MM.1S (cell line): ENCODE measurements at regions not wholly inside any gene's neighbourhood (a gene's known extent, or its start where the extent isn't known, plus 50 kb on each side); places are given as distances from the start of the nearest gene placed in this dataset.

Experiments used
- DNase-seq: peaks from one replicate; pipeline ENCODE4 v3.0.0-alpha.2; 2015
- H2AFZ ChIP-seq: fragments of 300-600 bp; sonication (generic); 2 replicates; pipeline ENCODE4 v1.6.0; 2016; ENCODE audit warnings: antibody characterized with exemption, low read length
- H3F3A ChIP-seq: fragments of 300-600 bp; sonication (generic); 2 replicates; pipeline ENCODE4 v1.6.1; 2016; ENCODE audit warnings: mild to moderate bottlenecking, antibody characterized with exemption, low read length, moderate library complexity, mixed read lengths; ENCODE audit not compliant: insufficient read depth
- H3K27ac ChIP-seq: fragments of 300-600 bp; sonication (generic); 2 replicates; pipeline ENCODE4 v1.5.1; 2016; ENCODE audit warnings: mild to moderate bottlenecking, low read length
- H3K27me3 ChIP-seq: fragments of 300-600 bp; sonication (generic); replicated peaks from 2 replicates; pipeline ENCODE4 v1.6.0; 2016; ENCODE audit warnings: low read length; ENCODE audit not compliant: insufficient read depth
- H3K36me3 ChIP-seq: fragments of 300-600 bp; sonication (generic); replicated peaks from 2 replicates; pipeline ENCODE4 v1.6.1; 2016; ENCODE audit warnings: mild to moderate bottlenecking, low read length, mixed read lengths; ENCODE audit not compliant: insufficient read depth
- H3K4me1 ChIP-seq: fragments of 300-600 bp; sonication (generic); 2 replicates; pipeline ENCODE4 v1.6.1; 2016; ENCODE audit warnings: low read length, mixed read lengths
- H3K4me2 ChIP-seq: fragments of 300-600 bp; sonication (generic); 2 replicates; pipeline ENCODE4 v1.6.0; 2016; ENCODE audit warnings: low read depth, low read length
- H3K4me3 ChIP-seq: fragments of 300-600 bp; sonication (generic); 2 replicates; pipeline ENCODE4 v1.5.1; 2016; ENCODE audit warnings: low read length, mixed read lengths
- H3K79me2 ChIP-seq: fragments of 300-600 bp; sonication (generic); 2 replicates; pipeline ENCODE4 v1.6.1; 2016; ENCODE audit warnings: mixed run types, low read length, mixed read lengths
- H3K9ac ChIP-seq: fragments of 300-600 bp; sonication (generic); 2 replicates; pipeline ENCODE4 v1.6.1; 2016; ENCODE audit warnings: low read length, mixed read lengths
- H3K9me2 ChIP-seq: fragments of 300-600 bp; sonication (generic); replicated peaks from 2 replicates; pipeline ENCODE4 v1.6.1; 2016; ENCODE audit warnings: mild to moderate bottlenecking, low read length, mixed read lengths; ENCODE audit not compliant: insufficient read depth
- H3K9me3 ChIP-seq: fragments of 300-600 bp; sonication (generic); replicated peaks from 2 replicates; pipeline ENCODE4 v1.6.1; 2016; ENCODE audit warnings: mild to moderate bottlenecking, low read length, mixed read lengths; ENCODE audit not compliant: insufficient read depth
- H4K20me1 ChIP-seq: fragments of 300-600 bp; sonication (generic); 2 replicates; pipeline ENCODE4 v1.6.1; 2016; ENCODE audit warnings: mild to moderate bottlenecking, low read length, moderate library complexity, mixed read lengths; ENCODE audit not compliant: insufficient read depth
- CTCF ChIP-seq: fragments of 300-600 bp; sonication (generic); IDR thresholded peaks from 2 replicates; pipeline ENCODE4 v1.5.1; 2016; ENCODE audit warnings: antibody characterized with exemption, low read length, mixed read lengths
- EZH2 ChIP-seq: fragments of 300-600 bp; sonication (generic); optimal IDR thresholded peaks from 2 replicates; pipeline ENCODE3; 2017; ENCODE audit warnings: low read depth, mild to moderate bottlenecking, antibody characterized with exemption, low read length, mixed read lengths
- EZH2phosphoT487 ChIP-seq: fragments of 300-600 bp; sonication (generic); IDR thresholded peaks from 2 replicates; pipeline ENCODE4 v1.6.1; 2018; ENCODE audit warnings: antibody characterized with exemption, low read length

GRCh38 chr1:163877016-163877415, 555.3 kb downstream of the NUF2 start:
- H3K36me3 ChIP-seq: no peaks in the 10 kb centered on the region
- H3K4me2 ChIP-seq: no peak overlapping the region
- H3K9me2 ChIP-seq: no peaks in the 10 kb centered on the region
- H2AFZ ChIP-seq: no peak overlapping the region
- H3K9me3 ChIP-seq: no peaks in the 10 kb centered on the region
- no peaks in the 10 kb centered on the region for H4K20me1 ChIP-seq
- no peaks in the 10 kb centered on the region for H3K27me3 ChIP-seq
- H3K9ac ChIP-seq: no peak overlapping the region
- TF ChIP-seq EZH2: no peak
- TF ChIP-seq CTCF: no peak
- TF ChIP-seq EZH2phosphoT487: no peak
- no peaks in the 10 kb centered on the region for H3K4me1 ChIP-seq
- H3F3A ChIP-seq: no peaks in the 10 kb centered on the region
- H3K79me2 ChIP-seq: no peaks in the 10 kb centered on the region
- no peak for DNase-seq
- no peak overlapping the region for H3K4me3 ChIP-seq
- H3K27ac ChIP-seq: no peak overlapping the region

GRCh38 chr1:163885510-163885909, 563.8 kb downstream of the NUF2 start:
- TF ChIP-seq CTCF (no peak), EZH2 (no peak), EZH2phosphoT487 (no peak)
- Histone ChIP-seq H2AFZ (no peak overlapping the region), H3K4me3 (no peak overlapping the region), H3K9ac (no peak overlapping the region), H3K27ac (no peak overlapping the region), H3K79me2 (no peaks in the 10 kb centered on the region), H3K4me1 (no peaks in the 10 kb centered on the region), H3K9me3 (no peaks in the 10 kb centered on the region), H3F3A (no peaks in the 10 kb centered on the region), H3K27me3 (no peaks in the 10 kb centered on the region), H3K4me2 (no peak overlapping the region), H4K20me1 (no peaks in the 10 kb centered on the region), H3K36me3 (no peaks in the 10 kb centered on the region), H3K9me2 (no peaks in the 10 kb centered on the region)
- DNase-seq: no peak

- DNase-seq: no peak
- Histone ChIP-seq H2AFZ (no peak overlapping the region), H3F3A (no peaks in the 10 kb centered on the region), H4K20me1 (no peaks in the 10 kb centered on the region), H3K27me3 (no peaks in the 10 kb centered on the region), H3K27ac (no peak overlapping the region), H3K9me3 (no peaks in the 10 kb centered on the region), H3K4me1 (no peaks in the 10 kb centered on the region), H3K9ac (no peak overlapping the region), H3K9me2 (no peaks in the 10 kb centered on the region), H3K4me3 (no peak overlapping the region), H3K36me3 (no peaks in the 10 kb centered on the region), H3K79me2 (no peaks in the 10 kb centered on the region), H3K4me2 (no peak overlapping the region)
- no peak for TF ChIP-seq EZH2
- no peak for TF ChIP-seq EZH2phosphoT487
- no peak for TF ChIP-seq CTCF
Measured at GRCh38 chr1:163896001-163896400, 574.2 kb downstream of the NUF2 start.
